ENCODE measurements at regions not wholly inside any gene's neighbourhood (a gene's known extent, or its start where the extent isn't known, plus 50 kb on each side); places are given as distances from the start of the nearest gene placed in this dataset.

- TF ChIP-seq CTCF (IDR thresholded peaks at IDR 0.05; ENCODE audit: borderline replicate concordance, insufficient read depth, low read depth, low read length), result no peak
- no peak overlapping the region for H3K4me3 ChIP-seq (ENCODE audit: low read depth, low read length)
Measured at GRCh38 chr16:85438981-85439685, 174.0 kb upstream of the GSE1 start.

- no peak overlapping the region for H3K4me3 ChIP-seq (ENCODE audit: low read depth, low read length)
- no peak for TF ChIP-seq CTCF (IDR thresholded peaks at IDR 0.05; ENCODE audit: borderline replicate concordance, insufficient read depth, low read depth, low read length)
Measured at GRCh38 chr16:85440744-85441143, 172.4 kb upstream of the GSE1 start.

GRCh38 chr16:85441189-85441889 is 171.8 kb upstream of the GSE1 start:
- TF ChIP-seq CTCF (IDR thresholded peaks at IDR 0.05; ENCODE audit: borderline replicate concordance, insufficient read depth, low read depth, low read length), result 0 out of 2 replicates have a peak, but pooled peaks have one; percentile 27
- H3K4me3 ChIP-seq (ENCODE audit: low read depth, low read length), result no peak overlapping the region

- TF ChIP-seq CTCF (IDR thresholded peaks at IDR 0.05; ENCODE audit: borderline replicate concordance, insufficient read depth, low read depth, low read length), result no peak
- H3K4me3 ChIP-seq (ENCODE audit: low read depth, low read length), result no peak overlapping the region
Measured at GRCh38 chr16:85441890-85442670, 171.0 kb upstream of the GSE1 start.

- H3K4me3 ChIP-seq (ENCODE audit: low read depth, low read length), result no peak overlapping the region
- TF ChIP-seq CTCF (IDR thresholded peaks at IDR 0.05; ENCODE audit: borderline replicate concordance, insufficient read depth, low read depth, low read length), result no peak
Measured at GRCh38 chr16:85443116-85443515, 170.0 kb upstream of the GSE1 start.

GRCh38 chr16:85443531-85443930 is 169.6 kb upstream of the GSE1 start:
- TF ChIP-seq CTCF (IDR thresholded peaks at IDR 0.05; ENCODE audit: borderline replicate concordance, insufficient read depth, low read depth, low read length), result no peak
- H3K4me3 ChIP-seq (ENCODE audit: low read depth, low read length), result no peak overlapping the region

Data from GM12875 (cell line).